NCI-H1417 (cell line): ENCODE measurements at regions not wholly inside any gene's neighbourhood (a gene's known extent, or its start where the extent isn't known, plus 50 kb on each side); places are given as distances from the start of the nearest gene placed in this dataset.
A peak's percentile ranks its signal among the peaks of the same experiment; 100 is the strongest.

Experiments used
- DNase-seq, 3 experiments: peaks; one replicate each; lab custom pipeline; 2025; lab: John Stamatoyannopoulos, UW

GRCh38 chr6:122009000-122009350 lies 390.5 kb upstream of the HSF2 start:
- DNase-seq: no peak

DNA sequence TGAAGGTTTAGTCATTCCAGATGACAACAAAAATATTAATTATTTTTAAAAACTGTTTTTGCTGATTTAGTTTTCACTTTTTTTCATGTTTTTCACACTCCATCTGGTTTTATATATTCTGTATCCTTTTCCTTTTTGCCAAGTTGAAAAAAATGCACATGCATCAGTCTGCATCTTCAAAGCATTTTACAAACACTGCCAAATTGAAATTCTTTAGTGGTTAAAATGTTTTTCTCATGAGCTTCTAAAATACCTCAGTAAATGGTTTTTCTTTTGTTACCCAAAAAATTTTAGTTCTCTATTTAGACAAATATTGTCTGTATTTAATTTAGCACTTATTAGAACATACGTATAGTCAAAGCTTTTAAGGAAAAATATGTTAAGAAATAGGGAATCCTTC lies 386.9 kb upstream of the HSF2 start:
- no peak for DNase-seq

- no peak for DNase-seq
Measured at GRCh38 chr6:122014961-122015360, 384.5 kb upstream of the HSF2 start.

DNA sequence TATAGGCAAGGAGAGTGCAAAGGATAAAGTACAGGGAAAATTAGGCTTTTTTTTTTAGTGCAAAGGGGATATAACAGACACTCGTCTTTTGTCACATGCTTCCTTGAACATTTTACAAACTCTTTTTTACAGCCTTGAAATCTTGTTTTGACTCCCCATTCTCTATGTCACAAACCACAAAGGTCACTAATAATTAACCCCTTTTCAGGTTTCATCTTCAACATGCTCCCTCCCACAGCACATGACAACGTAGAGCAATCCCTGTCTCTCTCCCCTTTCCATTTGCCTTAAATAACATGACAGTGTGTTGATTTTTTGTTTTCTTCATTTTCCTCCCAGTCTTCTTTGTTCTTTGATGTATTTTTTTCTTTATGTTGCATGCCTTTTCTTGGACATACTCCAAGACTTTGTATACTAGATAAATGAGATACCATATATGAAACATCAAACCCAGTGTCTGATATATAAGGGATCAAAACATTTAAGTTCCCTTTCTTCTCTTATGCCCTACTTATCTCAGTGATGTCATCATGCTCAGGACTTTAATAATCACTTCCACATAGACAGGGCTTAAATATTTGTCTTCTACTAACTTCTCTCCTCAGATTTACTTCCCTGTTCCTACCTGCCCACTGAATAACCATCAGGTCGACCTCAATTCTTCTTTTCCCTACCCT lies 378.7 kb upstream of the HSF2 start:
- no peak for DNase-seq

DNA sequence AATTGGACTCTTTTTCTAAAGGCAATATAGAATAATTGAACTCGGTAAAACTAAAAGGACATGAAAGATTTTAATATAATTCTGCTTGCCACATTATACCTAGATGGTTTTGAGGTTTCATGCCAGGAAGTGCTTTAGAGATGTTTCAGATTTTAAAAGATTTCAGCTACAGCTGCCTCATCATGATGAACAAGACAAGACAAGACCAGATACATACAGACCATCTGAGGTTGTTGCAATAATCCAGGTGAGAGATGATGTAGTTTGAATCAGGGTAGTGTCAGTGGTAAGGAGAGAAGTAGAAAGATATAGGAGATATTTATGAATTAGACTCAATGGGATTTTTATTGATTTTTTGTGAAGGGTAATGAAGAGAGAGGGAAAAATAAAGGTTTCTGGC lies 374.3 kb upstream of the HSF2 start:
- DNase-seq: no peak

DNA sequence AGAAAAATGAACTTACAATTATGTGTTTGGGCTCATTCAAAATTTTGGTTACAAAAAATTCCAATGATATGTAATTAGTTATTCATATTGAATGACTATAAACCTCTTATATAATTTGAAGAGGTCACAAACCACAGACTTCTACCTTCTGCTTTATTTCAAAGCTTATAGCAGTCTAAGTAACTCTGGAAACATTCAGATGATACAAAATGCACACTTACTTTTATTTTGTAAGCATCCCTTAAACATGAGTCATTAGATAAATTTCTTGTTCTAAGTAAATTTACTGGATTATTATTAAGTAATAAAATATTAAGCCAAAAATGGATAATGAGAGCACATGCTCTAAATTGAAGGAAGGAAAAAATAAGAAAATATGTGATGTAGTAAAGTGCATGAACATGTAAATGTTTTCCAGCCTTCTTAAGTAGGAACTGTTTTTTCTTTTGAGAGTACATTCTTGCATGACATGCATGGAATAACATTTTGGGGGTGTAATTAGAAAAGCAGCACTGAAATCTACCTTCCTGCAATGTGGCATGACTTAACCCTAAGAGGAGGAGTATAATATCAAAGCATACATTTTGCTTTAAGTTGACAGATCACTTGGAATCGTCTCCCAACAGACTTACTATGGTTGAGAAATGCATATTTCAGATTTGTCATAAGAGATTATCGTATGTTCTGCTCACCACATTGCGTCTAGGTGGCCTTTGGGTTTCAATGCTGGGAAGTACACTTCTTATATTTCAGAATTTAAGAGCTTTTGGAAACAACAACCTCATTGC lies 372.7 kb upstream of the HSF2 start:
- DNase-seq: no peak

GRCh38 chr6:122028933-122029522 lies 370.4 kb upstream of the HSF2 start:
- peak in 1 of 3 experiments; percentile 28 for DNase-seq

DNA sequence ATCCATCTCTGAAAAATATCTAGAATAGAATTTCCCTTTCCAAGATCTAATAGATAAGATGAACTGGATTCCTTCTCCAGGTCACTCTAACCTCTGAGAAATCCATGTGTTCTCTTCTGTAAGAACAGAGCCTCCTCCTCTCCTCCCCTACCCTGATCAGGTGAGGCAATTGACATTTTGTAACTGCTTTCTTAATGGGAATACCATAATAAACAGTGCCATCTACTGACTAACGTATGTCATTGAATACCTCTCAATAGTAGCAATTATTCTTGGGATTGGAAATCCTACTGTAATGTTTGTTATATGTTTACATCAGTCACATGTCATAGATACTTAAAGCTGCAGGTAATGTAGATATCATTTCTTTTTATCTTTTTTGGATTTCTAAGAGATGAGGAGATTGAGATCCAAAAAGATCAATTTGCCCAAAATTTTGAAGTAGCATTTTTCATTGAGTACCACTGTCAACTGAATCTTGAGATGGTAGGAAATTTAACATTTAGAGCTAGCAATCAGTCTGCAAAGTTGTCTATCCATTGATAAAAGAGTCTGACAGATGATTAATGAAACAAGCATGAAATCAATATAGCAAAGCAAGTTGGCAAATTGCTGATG lies 365.8 kb upstream of the HSF2 start:
- DNase-seq: peak; percentile 34 to 84 (median 39)

DNA sequence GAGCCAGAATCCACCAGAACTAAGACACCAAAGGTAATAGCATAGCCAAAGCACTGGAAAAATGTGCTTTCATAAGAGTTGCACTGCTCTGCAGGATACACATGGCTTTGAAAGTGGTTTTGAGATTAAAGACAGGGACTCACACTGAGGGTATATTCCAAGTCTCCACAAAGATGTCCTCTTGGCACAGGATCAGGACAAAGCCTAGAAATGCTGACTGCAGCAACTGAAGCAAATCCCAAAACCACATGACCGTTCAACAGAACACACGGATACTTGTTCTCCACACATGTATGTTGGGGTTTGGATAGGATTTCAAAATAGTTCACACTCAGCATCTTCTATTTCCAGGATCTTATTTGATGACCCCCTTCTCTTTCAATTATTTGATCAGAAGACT lies 364.3 kb upstream of the HSF2 start:
- DNase-seq: peak in 1 of 3 experiments; percentile 5

GRCh38 chr6:122040261-122040660 lies 359.2 kb upstream of the HSF2 start:
- no peak for DNase-seq

GRCh38 chr6:122042380-122042779 lies 357.1 kb upstream of the HSF2 start:
- no peak for DNase-seq

DNA sequence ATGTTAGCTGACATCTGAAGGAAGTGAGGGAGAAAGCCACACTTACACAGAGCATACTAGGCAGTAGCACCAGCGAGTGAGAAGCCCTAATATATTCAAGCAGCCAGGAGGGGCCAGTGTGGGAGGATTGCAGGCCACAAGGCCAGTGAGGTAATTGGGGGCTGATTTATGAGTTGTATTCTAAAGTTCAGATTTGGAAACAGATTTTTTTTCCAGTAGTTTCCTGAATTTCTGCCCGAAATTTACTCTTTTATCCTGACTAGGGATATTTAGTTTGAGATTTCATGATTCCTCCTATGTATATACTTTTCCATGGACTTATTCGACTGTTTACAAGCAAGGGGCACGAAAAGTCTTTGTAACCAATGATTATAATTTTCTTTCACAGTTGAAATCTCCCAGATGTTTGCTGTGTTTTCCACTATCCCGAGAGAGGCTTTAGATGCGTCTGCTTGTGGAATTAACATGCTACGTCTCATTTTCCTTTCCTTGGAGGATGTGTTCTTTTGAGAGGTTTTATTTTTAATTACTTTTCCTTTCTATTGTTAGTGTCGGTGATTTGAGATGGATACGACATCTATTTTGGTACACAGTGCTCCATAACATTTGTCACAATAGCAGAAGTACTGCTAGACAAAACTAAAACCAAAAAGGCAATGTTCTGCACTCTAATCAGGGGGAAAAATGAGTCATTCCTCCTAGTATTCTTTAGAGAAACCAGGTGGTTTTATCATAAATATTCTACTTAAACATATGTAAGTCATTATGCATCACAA lies 356.3 kb upstream of the HSF2 start:
- DNase-seq: no peak

- DNase-seq: no peak
Measured at GRCh38 chr6:122048570-122048969, 350.9 kb upstream of the HSF2 start.

- DNase-seq: no peak
Measured at GRCh38 chr6:122049341-122049740, 350.1 kb upstream of the HSF2 start.

GRCh38 chr6:122050242-122050755 lies 349.2 kb upstream of the HSF2 start:
- DNase-seq: no peak

DNA sequence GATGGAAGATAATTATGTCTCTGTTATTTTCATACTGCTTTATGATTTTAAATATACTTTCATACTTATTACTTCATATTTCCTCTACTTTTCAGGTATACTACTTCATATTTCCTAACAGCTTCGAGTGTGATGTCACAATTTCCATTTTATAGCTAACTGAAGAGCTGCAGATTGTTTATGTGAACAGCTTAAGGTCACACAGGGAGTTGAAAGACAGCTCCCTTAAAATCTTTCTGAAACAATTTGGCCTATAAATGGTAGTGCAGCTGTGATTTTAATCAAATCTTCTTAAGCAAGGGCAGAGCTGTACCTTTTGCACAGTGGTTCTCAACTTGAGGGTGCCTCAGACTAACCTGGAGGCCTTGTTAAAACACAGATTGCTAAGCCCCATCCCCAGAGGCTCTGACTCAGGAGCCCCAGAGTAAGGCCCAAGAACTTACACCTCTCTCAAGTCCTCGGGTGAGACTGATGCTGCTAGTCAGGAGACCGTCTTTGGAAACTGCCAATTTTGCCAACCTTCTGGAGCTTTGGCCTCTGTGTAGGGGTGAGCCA lies 347.0 kb upstream of the HSF2 start:
- no peak for DNase-seq

GRCh38 chr6:122059918-122060317 lies 339.5 kb upstream of the HSF2 start:
- DNase-seq: peak in 2 of 3 experiments; percentile 6 to 8

GRCh38 chr6:122061855-122062254 lies 337.6 kb upstream of the HSF2 start:
- DNase-seq: no peak

GRCh38 chr6:122063076-122063475 lies 336.4 kb upstream of the HSF2 start:
- peak; percentile 18 to 67 (median 28) for DNase-seq

DNA sequence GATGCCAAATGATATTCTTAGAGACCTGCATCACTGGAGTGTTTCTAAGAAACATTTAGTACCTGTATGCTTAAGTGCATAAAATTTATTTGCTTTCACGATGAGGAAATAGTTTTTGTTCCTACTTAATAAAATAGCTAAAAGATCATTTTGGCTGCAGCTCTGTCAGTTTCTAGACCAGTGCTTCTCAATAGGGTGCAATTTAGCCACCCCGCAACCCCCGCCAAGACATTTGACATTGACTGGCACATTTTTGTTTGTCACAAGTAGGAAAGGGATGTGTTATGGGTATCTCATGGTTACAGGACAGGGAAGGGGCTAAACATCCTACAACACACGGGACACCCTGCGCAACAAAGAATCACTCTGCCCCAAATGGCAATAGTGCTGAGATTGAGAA lies 335.7 kb upstream of the HSF2 start:
- DNase-seq: no peak

GRCh38 chr6:122066200-122066599 lies 333.3 kb upstream of the HSF2 start:
- DNase-seq: no peak
